Heart right ventricle (tissue), 16 donors: ENCODE measurements at regions not wholly inside any gene's neighbourhood (a gene's known extent, or its start where the extent isn't known, plus 50 kb on each side); places are given as distances from the start of the nearest gene placed in this dataset.

ENCODE experiments used
- ATAC-seq, 8 donors: fragments of 200-7000 bp; cut with Tn5 transposase; one replicate each; pipeline ENCODE4 v1.9.1; 2020; ENCODE audit warnings: mild to moderate bottlenecking in 8 of 8, moderate library complexity in 8 of 8, moderate number of reproducible peaks in 1 of 8
- DNase-seq, 2 donors: peaks; one replicate each; pipeline ENCODE4 v3.0.0-alpha.2; 2020
- H3K27ac ChIP-seq, 10 donors: fragments of 200-600 bp; sonication (generic) in 2 of 10; one replicate each; pipeline versions ENCODE4 v1.5.0 to v1.8.0; 2020 to 2022; ENCODE audit warnings: mild to moderate bottlenecking in 3 of 10
- H3K27me3 ChIP-seq, 7 donors: fragments of 200-600 bp; one replicate each; pipeline ENCODE4 v1.8.0; 2021 to 2022; ENCODE audit warnings: mild to moderate bottlenecking in 2 of 7
- H3K36me3 ChIP-seq, 9 donors: fragments of 200-600 bp; sonication (generic) in 1 of 9; one replicate each; pipeline versions ENCODE4 v1.5.0 to v1.8.0; 2020 to 2022; ENCODE audit warnings: mild to moderate bottlenecking in 2 of 9
- H3K4me1 ChIP-seq, 9 donors: fragments of 200-600 bp; sonication (generic) in 1 of 9; one replicate each; pipeline versions ENCODE4 v1.5.0 to v1.8.0; 2020 to 2022; ENCODE audit warnings: mild to moderate bottlenecking in 4 of 9
- H3K4me3 ChIP-seq, 10 donors: fragments of 200-600 bp; sonication (generic) in 2 of 10; one replicate each; pipeline versions ENCODE4 v1.5.0 to v1.8.0; 2020 to 2022; ENCODE audit warnings: mild to moderate bottlenecking in 7 of 10, moderate library complexity in 2 of 10
- H3K9me3 ChIP-seq, 11 donors: fragments of 200-600 bp in 10 of 11; sonication (generic) in 2 of 11; one replicate each; pipeline versions ENCODE4 v1.5.0 to v1.8.0; 2013 to 2022; ENCODE audit warnings: mild to moderate bottlenecking in 2 of 11, control low read depth in 1 of 11, moderate library complexity in 1 of 11
- CTCF ChIP-seq, 9 donors: fragments of 200-600 bp; sonication (generic) in 2 of 9; IDR thresholded peaks; one replicate each; pipeline versions ENCODE4 v1.5.0 to v1.8.0; 2021 to 2022; ENCODE audit warnings: antibody characterized with exemption in 9 of 9, mild to moderate bottlenecking in 5 of 9, moderate library complexity in 1 of 9
- WGBS, 2 donors: extraction: QIAGEN DNeasy Blood & Tissue Kit; methylation state at CpG; one replicate each; pipeline ENCODE4 v1.1.7; 2013; ENCODE audit warnings: inconsistent platforms in 1 of 2; 5-methylcytosine and 5-hydroxymethylcytosine counted together
- intact Hi-C, 10 donors: fragments of 100-400 bp; cut with DNase I; formaldehyde crosslinking; loops; one replicate each; pipeline versions ENCODE4 v1.11.1 to v1.14.2; 2022
- donor health status: Arrhythmogenic right ventricular cardiomyopathy.
- donor health status: ischemic (EF 13 %, LVEDD 7.1; RV severe dilation, severe dysfunction).
- donor health status: healthy with polysubstance abuse.
- donor health status: DM: no; HTN: yes; CAD: no.
- donor health status: DM: no; HTN: no; CAD: no.
- donor health status: ischemic (EF 25% LVEDD 6.9; RV normal size, moderate dysfunction).
- donor health status: ischemic (EF 25% LVEDD 5.7; RV mildly dilated, moderate dysfunction).
- donor health status: healthy.
- donor health status: DM: yes; HTN: yes; CAD: no.
- donor health status: Ischemic cardiomyopathy.
- donor health status: ischemic (EF 35%, LVEDD 5.7; RV mildly dilated, moderate dysfunction).
- donor health status: nonischemic (EF 11% LVEDD 7.7; RV severe dilation, severe dysfunction).
- donor health status: DM: yes; HTN: yes; CAD: no.
- donor health status: PGD.
- donor health status: ischemic (EF 29% LVEDD 5.4; RV normal size, mild dysfunction).
- donor health status: nonischemic (EF 23%, LVEDD 6.1; RV moderate dilation, normal function).

DNA sequence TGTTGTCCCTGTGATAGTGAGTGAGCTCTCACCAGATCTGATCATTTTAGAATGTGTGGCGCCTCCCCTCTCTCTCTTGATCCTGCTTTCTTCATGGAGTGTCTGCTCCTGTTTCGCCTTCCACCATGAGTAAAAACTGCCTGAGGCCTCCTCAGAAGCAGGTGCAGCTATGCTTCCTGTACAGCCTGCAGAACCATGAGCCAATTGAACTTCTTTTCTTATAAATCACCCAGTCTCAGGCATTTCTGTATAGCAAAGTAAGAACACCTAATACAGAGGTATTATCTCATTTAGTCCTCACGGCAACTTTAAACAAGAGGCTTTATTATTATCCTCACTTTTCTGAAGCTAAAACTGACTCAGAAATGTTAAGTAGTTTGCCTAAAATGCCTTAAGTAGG is 81.3 kb upstream of the BTG1 start:
- ATAC-seq (no peak), DNase-seq (no peak)
- Histone ChIP-seq H3K27ac (peak overlapping the region in 3 of 10 donors; percentile 7 to 40 (median 9)), H3K4me3 (no peak overlapping the region), H3K27me3 (no peaks in the 10 kb centered on the region), H3K4me1 (peaks cover 0 to 15% (median 5%) of the 10 kb centered on the region in 9 donors), H3K36me3 (no peaks in the 10 kb centered on the region), H3K9me3 (no peaks in the 10 kb centered on the region)
- no peak for TF ChIP-seq CTCF (IDR thresholded peaks at IDR 0.05)
- 77 to 83% methylated on average over 3 of the region's 3 CpGs for WGBS, 2 donors
- intact Hi-C loops = loop anchor here in 2 of 10 donors (5.0 to 10.0 kb wide), 2 partner anchors 62 to 80 kb away; partner anchors contain the start of gene BTG1 (in 1 of the 2)

DNA sequence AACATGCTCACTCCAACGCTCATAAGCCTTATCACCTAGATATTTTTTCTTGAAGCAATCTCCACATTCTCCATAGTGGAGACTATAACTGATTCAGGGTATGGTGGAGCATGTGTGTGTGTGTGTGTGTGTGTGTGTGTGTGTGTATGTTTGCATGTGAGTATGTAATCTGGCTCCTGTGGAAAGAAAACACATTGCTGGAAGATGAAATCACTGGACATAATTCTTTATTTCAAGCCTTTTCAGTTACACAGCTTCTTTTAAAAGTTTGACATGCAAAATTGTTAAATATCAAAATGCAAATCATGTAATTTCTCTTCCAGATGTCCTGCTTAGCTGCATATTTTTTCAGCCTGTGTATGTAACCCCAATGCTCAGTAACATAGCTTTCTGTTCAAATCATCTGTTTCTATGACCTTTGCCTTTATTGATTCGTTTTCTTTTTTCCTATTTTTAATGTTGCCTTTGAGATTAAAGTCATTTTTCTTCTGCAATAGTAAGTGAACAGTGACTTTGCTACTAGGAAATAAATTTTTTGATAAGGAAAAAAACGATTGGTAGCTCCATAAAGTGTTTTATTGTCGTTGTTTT is 80.5 kb upstream of the BTG1 start:
- TF ChIP-seq CTCF (IDR thresholded peaks at IDR 0.05) = no peak
- peak overlapping the region in 2 of 10 donors; percentile 7 to 9 for H3K27ac ChIP-seq

GRCh38 chr12:92224685-92225331 is 79.2 kb upstream of the BTG1 start:
- Histone ChIP-seq H3K27ac (peak overlapping the region in 1 of 10 donors; percentile 3), H3K4me1 (peaks cover 0 to 11% (median 5%) of the 10 kb centered on the region in 9 donors), H3K36me3 (no peaks in the 10 kb centered on the region), H3K27me3 (no peaks in the 10 kb centered on the region), H3K9me3 (no peaks in the 10 kb centered on the region), H3K4me3 (no peak overlapping the region)
- no peak for TF ChIP-seq CTCF (IDR thresholded peaks at IDR 0.05)
- ATAC-seq (peak in 7 of 8 donors; percentile 39 to 85 (median 49)), DNase-seq (peak in 1 of 2 donors; percentile 16)
- intact Hi-C loops = loop anchor here in 2 of 10 donors (5.0 to 10.0 kb wide), 2 partner anchors 60 to 78 kb away; partner anchors contain the start of gene BTG1 (in 1 of the 2)
- 59 to 62% methylated on average over 6 of the region's 6 CpGs for WGBS, 2 donors

More for the DNA sequence above, 80.5 kb upstream of the BTG1 start:
- no peaks in the 10 kb centered on the region for H3K27me3 ChIP-seq
- intact Hi-C loops = loop anchor here in 2 of 10 donors (5.0 to 10.0 kb wide), 2 partner anchors 61 to 79 kb away; partner anchors contain the start of gene BTG1 (in 1 of the 2)
- H3K36me3 ChIP-seq = no peaks in the 10 kb centered on the region
- H3K9me3 ChIP-seq = no peaks in the 10 kb centered on the region
- ATAC-seq (no peak), DNase-seq (no peak)
- H3K4me3 ChIP-seq = no peak overlapping the region
- WGBS, 2 donors = 66 to 67% methylated on average over 4 of the region's 4 CpGs
- peaks cover 0 to 12% (median 5%) of the 10 kb centered on the region in 9 donors for H3K4me1 ChIP-seq

DNA sequence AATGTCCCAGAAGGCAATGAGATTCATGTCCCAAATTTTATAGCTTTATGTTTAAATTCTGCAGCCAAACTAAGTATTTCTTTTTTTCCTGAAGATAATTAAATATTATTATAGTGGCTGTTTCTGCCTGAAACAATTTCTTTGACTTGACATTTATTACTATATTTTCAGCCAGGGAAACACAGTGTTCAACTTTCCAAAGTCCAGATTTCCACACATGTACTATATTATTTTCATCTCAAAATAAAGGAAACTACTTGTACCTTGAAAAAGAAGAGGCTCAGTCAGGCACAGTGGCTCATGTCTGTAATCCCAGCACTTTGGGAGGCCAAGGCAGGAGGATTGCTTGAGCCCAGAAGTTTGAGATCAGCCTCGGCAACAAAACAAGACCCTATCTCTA is 77.8 kb upstream of the BTG1 start:
- no peak for TF ChIP-seq CTCF (IDR thresholded peaks at IDR 0.05)

More for the DNA sequence above, 77.8 kb upstream of the BTG1 start:
- Histone ChIP-seq H3K36me3 (no peaks in the 10 kb centered on the region), H3K4me3 (no peak overlapping the region), H3K27ac (no peak overlapping the region), H3K27me3 (no peaks in the 10 kb centered on the region), H3K9me3 (no peaks in the 10 kb centered on the region), H3K4me1 (peaks cover 0 to 11% (median 5%) of the 10 kb centered on the region in 9 donors)
- ATAC-seq (no peak), DNase-seq (no peak)
- intact Hi-C loops = loop anchor here in 1 of 10 donors (10.0 kb wide), 1 partner anchor 59 kb away; no protein-coding TSS in a partner anchor
- 97 to 98% methylated on average over 1 of the region's 1 CpG for WGBS, 2 donors
